Right atrium auricular region (tissue), 2 donors: ENCODE measurements at regions not wholly inside any gene's neighbourhood (a gene's known extent, or its start where the extent isn't known, plus 50 kb on each side); places are given as distances from the start of the nearest gene placed in this dataset.

Experiments used
- DNase-seq: peaks from one replicate; pipeline ENCODE4 v3.0.0-alpha.2; 2019; ENCODE audit warnings: low spot score
- H3K27ac ChIP-seq, 2 donors: fragments of 200-600 bp; sonication (generic); 1 replicate in 1 of 2; 2 replicates in 1 of 2; pipeline ENCODE4 v1.5.1; 2016 to 2019
- H3K27me3 ChIP-seq, 2 donors: fragments of 200-600 bp; sonication (generic); one replicate each; pipeline versions ENCODE4 v1.5.1 to v1.6.0; 2017 to 2019
- H3K36me3 ChIP-seq: fragments of 200-600 bp; sonication (generic); one replicate; pipeline ENCODE4 v1.5.1; 2016
- H3K4me1 ChIP-seq, 2 donors: fragments of 200-600 bp; sonication (generic); one replicate each; pipeline versions ENCODE4 v1.5.1 to v1.6.0; 2017 to 2019
- H3K4me3 ChIP-seq, 2 donors: fragments of 200-600 bp; sonication (generic); 1 replicate in 1 of 2; 2 replicates in 1 of 2; pipeline ENCODE4 v1.5.1; 2017 to 2019; ENCODE audit warnings: mild to moderate bottlenecking in 1 of 2, moderate library complexity in 1 of 2
- H3K9me3 ChIP-seq, 2 donors: fragments of 200-600 bp; sonication (generic); one replicate each; pipeline ENCODE4 v1.5.1; 2019
- CTCF ChIP-seq, 2 donors: fragments of 200-600 bp; sonication (generic); IDR thresholded peaks; one replicate each; pipeline ENCODE4 v1.5.1; 2019; ENCODE audit warnings: antibody characterized with exemption in 2 of 2

GRCh38 chr2:64781711-64782390, 128.1 kb upstream of the SERTAD2 start:
- H3K27ac ChIP-seq = no peak overlapping the region
- no peaks in the 10 kb centered on the region for H3K9me3 ChIP-seq
- H3K4me3 ChIP-seq = no peak overlapping the region
- peaks cover 0 to 11% of the 10 kb centered on the region in 2 donors for H3K4me1 ChIP-seq
- H3K36me3 ChIP-seq = no peaks in the 10 kb centered on the region
- DNase-seq = no peak
- H3K27me3 ChIP-seq = no peaks in the 10 kb centered on the region
- no peak for TF ChIP-seq CTCF (IDR thresholded peaks at IDR 0.05)

GRCh38 chr2:64784168-64785061, 130.7 kb upstream of the SERTAD2 start:
- Histone ChIP-seq H3K9me3 (no peaks in the 10 kb centered on the region), H3K4me3 (no peak overlapping the region), H3K27ac (no peak overlapping the region), H3K4me1 (peaks cover 0 to 6% of the 10 kb centered on the region in 2 donors), H3K27me3 (no peaks in the 10 kb centered on the region), H3K36me3 (no peaks in the 10 kb centered on the region)
- TF ChIP-seq CTCF (IDR thresholded peaks at IDR 0.05) = no peak
- no peak for DNase-seq

- H3K27me3 ChIP-seq = no peaks in the 10 kb centered on the region
- no peaks in the 10 kb centered on the region for H3K4me1 ChIP-seq
- no peaks in the 10 kb centered on the region for H3K9me3 ChIP-seq
- no peak for DNase-seq
- no peak overlapping the region for H3K27ac ChIP-seq
- no peaks in the 10 kb centered on the region for H3K36me3 ChIP-seq
- no peak overlapping the region for H3K4me3 ChIP-seq
- no peak for TF ChIP-seq CTCF (IDR thresholded peaks at IDR 0.05)
Observed at GRCh38 chr2:64785245-64785644, 131.5 kb upstream of the SERTAD2 start.

GRCh38 chr2:64786343-64787018, 132.8 kb upstream of the SERTAD2 start:
- TF ChIP-seq CTCF (IDR thresholded peaks at IDR 0.05) = no peak

GRCh38 chr2:64787019-64787365, 133.3 kb upstream of the SERTAD2 start:
- TF ChIP-seq CTCF (IDR thresholded peaks at IDR 0.05) = no peak
- no peaks in the 10 kb centered on the region for H3K9me3 ChIP-seq
- DNase-seq = no peak

More at GRCh38 chr2:64786343-64787018, 132.8 kb upstream of the SERTAD2 start:
- no peaks in the 10 kb centered on the region for H3K27me3 ChIP-seq
- DNase-seq = no peak
- H3K27ac ChIP-seq = no peak overlapping the region
- H3K4me1 ChIP-seq = no peaks in the 10 kb centered on the region
- no peaks in the 10 kb centered on the region for H3K36me3 ChIP-seq
- no peaks in the 10 kb centered on the region for H3K9me3 ChIP-seq
- H3K4me3 ChIP-seq = no peak overlapping the region

More at GRCh38 chr2:64787019-64787365, 133.3 kb upstream of the SERTAD2 start:
- Histone ChIP-seq H3K4me3 (no peak overlapping the region), H3K4me1 (no peaks in the 10 kb centered on the region), H3K27me3 (no peaks in the 10 kb centered on the region), H3K36me3 (no peaks in the 10 kb centered on the region), H3K27ac (no peak overlapping the region)
